ENCODE measurements at regions not wholly inside any gene's neighbourhood (a gene's known extent, or its start where the extent isn't known, plus 50 kb on each side); places are given as distances from the start of the nearest gene placed in this dataset.

DNA sequence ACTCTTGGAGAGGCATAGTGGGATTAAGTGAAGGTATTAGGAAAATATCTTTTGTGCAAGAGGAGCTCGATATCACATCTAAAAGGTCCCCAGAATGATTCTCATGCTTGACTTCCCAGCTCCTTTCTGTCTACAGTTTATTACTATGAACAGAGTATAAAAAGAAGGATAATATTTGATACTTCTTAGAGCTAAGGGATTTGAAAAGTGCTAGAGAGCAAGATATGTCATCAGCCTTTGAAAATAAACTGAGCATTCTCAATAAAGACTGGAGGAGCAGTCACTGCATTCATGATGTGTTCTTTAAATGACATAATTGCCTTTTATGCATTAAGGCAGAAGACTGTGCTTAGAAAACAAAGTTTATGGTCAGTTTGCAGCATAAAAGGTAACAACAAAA lies 543.2 kb upstream of the NRXN1 start:
- TF ChIP-seq, protein P1, sequence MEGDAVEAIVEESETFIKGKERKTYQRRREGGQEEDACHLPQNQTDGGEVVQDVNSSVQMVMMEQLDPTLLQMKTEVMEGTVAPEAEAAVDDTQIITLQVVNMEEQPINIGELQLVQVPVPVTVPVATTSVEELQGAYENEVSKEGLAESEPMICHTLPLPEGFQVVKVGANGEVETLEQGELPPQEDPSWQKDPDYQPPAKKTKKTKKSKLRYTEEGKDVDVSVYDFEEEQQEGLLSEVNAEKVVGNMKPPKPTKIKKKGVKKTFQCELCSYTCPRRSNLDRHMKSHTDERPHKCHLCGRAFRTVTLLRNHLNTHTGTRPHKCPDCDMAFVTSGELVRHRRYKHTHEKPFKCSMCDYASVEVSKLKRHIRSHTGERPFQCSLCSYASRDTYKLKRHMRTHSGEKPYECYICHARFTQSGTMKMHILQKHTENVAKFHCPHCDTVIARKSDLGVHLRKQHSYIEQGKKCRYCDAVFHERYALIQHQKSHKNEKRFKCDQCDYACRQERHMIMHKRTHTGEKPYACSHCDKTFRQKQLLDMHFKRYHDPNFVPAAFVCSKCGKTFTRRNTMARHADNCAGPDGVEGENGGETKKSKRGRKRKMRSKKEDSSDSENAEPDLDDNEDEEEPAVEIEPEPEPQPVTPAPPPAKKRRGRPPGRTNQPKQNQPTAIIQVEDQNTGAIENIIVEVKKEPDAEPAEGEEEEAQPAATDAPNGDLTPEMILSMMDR (IDR thresholded peaks at IDR 0.05) = no peak
- TF ChIP-seq POLR2A (IDR thresholded peaks at IDR 0.05) = no peak

Data from transverse colon (tissue), 3 donors.